DND-41 (cell line): ENCODE measurements at regions not wholly inside any gene's neighbourhood (a gene's known extent, or its start where the extent isn't known, plus 50 kb on each side); places are given as distances from the start of the nearest gene placed in this dataset.

Source experiments
- ATAC-seq: fragments of 200-7000 bp; cut with Tn5 transposase; 3 replicates; pipeline ENCODE4 v1.9.1; 2021; ENCODE audit warnings: low read depth; ENCODE audit not compliant: insufficient read depth
- DNase-seq: peaks from one replicate; pipeline ENCODE4 v3.0.0-alpha.2; 2020
- H2AFZ ChIP-seq: 2 replicates; pipeline ENCODE4 v1.6.0; 2012; ENCODE audit warnings: low read depth, low read length
- H3K27ac ChIP-seq: 2 replicates; pipeline ENCODE4 v1.5.1; 2012; ENCODE audit warnings: low read length, inconsistent platforms
- H3K27me3 ChIP-seq: fragments of 200-600 bp; sonication (generic); 2 replicates; pipeline ENCODE4 v1.6.0; 2012; ENCODE audit warnings: low read length, mild to moderate bottlenecking, inconsistent platforms; ENCODE audit not compliant: insufficient read depth, poor library complexity
- H3K36me3 ChIP-seq: 2 replicates; pipeline ENCODE4 v1.5.1; 2012; ENCODE audit warnings: low read length, inconsistent platforms; ENCODE audit not compliant: insufficient read depth
- H3K4me1 ChIP-seq: 2 replicates; pipeline ENCODE4 v1.5.1; 2012; ENCODE audit warnings: mild to moderate bottlenecking, low read length; ENCODE audit not compliant: insufficient read depth
- H3K4me2 ChIP-seq: 2 replicates; pipeline ENCODE4 v1.6.0; 2012; ENCODE audit warnings: mild to moderate bottlenecking, moderate library complexity, low read length, inconsistent platforms; ENCODE audit not compliant: insufficient read depth
- H3K4me3 ChIP-seq, 2 experiments: fragments of 200-600 bp in 1 of 2; shearing (Covaris generic) in 1 of 2; 2 replicates each; pipeline ENCODE4 v1.5.1; 2012 to 2016; ENCODE audit warnings: inconsistent platforms in 2 of 2, low read length in 2 of 2, mild to moderate bottlenecking in 2 of 2, low read depth in 1 of 2, moderate library complexity in 1 of 2
- H3K79me2 ChIP-seq: 2 replicates; pipeline ENCODE4 v1.6.0; 2012; ENCODE audit warnings: low read length, inconsistent platforms; ENCODE audit not compliant: insufficient read depth
- H3K9ac ChIP-seq: 2 replicates; pipeline ENCODE4 v1.6.0; 2012; ENCODE audit warnings: low read depth, mild to moderate bottlenecking, inconsistent platforms, low read length, moderate library complexity
- H3K9me3 ChIP-seq: 2 replicates; pipeline ENCODE4 v1.5.1; 2012; ENCODE audit warnings: low read length, moderate library complexity, mild to moderate bottlenecking, inconsistent platforms; ENCODE audit not compliant: insufficient read depth, severe bottlenecking
- H4K20me1 ChIP-seq: 2 replicates; pipeline ENCODE4 v1.6.0; 2012; ENCODE audit warnings: low read length; ENCODE audit not compliant: insufficient read depth
- EZH2 ChIP-seq: IDR thresholded peaks from 3 replicates; pipeline ENCODE4 v1.6.1; 2012; ENCODE audit warnings: borderline replicate concordance, low read depth, mild to moderate bottlenecking, moderate library complexity, low read length, inconsistent platforms; ENCODE audit not compliant: severe bottlenecking
- TF ChIP-seq, protein P1 (sequence below): IDR thresholded peaks from 2 replicates; pipeline ENCODE4 v1.5.1; 2012; ENCODE audit warnings: borderline replicate concordance, low read length, moderate library complexity, mild to moderate bottlenecking; ENCODE audit not compliant: poor library complexity, severe bottlenecking; ENCODE audit errors: extremely low read depth

DNA sequence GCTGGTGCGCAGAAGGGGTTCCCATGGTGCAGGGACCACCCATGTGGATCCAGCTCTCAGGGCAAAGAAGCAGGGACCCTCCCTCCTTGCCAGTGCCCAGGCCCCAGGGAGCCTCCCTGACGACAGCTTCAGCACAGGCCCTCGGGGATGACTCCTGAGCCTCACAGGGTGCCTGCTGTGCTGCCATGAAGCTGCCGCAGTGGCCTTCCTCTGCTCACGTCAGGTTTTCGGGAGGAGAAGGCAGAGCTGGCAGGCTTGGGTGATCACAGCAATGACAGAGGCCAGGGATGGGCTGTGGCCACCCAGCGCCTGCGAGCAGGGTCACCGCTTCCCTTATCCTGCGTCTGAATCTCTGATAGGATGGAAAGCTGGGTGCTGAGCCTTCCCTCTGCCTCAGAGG, 276.2 kb downstream of the BRD1 start:
- H3K9ac ChIP-seq = no peak overlapping the region
- H4K20me1 ChIP-seq = no peaks in the 10 kb centered on the region
- no peaks in the 10 kb centered on the region for H3K79me2 ChIP-seq
- no peak overlapping the region for H3K4me3 ChIP-seq
- no peak overlapping the region for H2AFZ ChIP-seq
- no peaks in the 10 kb centered on the region for H3K27me3 ChIP-seq
- no peak overlapping the region for H3K27ac ChIP-seq
- TF ChIP-seq, protein P1, sequence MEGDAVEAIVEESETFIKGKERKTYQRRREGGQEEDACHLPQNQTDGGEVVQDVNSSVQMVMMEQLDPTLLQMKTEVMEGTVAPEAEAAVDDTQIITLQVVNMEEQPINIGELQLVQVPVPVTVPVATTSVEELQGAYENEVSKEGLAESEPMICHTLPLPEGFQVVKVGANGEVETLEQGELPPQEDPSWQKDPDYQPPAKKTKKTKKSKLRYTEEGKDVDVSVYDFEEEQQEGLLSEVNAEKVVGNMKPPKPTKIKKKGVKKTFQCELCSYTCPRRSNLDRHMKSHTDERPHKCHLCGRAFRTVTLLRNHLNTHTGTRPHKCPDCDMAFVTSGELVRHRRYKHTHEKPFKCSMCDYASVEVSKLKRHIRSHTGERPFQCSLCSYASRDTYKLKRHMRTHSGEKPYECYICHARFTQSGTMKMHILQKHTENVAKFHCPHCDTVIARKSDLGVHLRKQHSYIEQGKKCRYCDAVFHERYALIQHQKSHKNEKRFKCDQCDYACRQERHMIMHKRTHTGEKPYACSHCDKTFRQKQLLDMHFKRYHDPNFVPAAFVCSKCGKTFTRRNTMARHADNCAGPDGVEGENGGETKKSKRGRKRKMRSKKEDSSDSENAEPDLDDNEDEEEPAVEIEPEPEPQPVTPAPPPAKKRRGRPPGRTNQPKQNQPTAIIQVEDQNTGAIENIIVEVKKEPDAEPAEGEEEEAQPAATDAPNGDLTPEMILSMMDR = no peak
- no peak for TF ChIP-seq EZH2
- no peaks in the 10 kb centered on the region for H3K9me3 ChIP-seq
- DNase-seq (no peak), ATAC-seq (no peak)
- H3K4me2 ChIP-seq = no peak overlapping the region
- H3K36me3 ChIP-seq = no peaks in the 10 kb centered on the region
- H3K4me1 ChIP-seq = no peaks in the 10 kb centered on the region

DNA sequence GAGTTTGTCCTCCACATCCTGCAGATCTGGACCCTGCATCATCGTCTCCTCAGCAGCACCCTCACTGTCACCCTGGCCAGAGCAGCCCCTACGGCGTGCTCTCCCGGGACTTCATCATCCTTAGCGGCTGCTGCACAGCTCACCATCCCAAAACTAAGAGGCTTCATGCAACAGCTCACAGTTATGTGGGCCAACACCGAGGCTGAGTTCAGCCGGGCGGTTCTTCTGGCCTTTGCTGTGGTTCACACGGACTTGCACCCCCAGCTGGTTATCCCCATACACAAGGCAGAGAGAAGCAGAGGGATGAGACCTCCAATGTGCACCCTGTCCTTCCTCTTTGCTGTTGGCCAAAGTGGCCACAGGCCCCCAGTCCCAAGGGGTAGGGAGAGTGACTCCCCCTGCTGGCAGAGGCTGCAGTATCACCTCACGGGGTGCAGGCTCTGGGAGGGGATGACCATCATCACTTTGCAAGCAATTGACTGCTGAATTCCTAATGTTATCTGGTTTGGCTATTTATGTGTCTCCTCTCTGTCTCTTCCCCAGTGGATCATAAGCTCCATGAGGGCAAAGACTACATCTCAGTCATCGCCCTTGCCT, 276.8 kb downstream of the BRD1 start:
- Histone ChIP-seq H3K4me3 (no peak overlapping the region), H3K27ac (no peak overlapping the region), H3K4me2 (no peak overlapping the region), H3K9ac (no peak overlapping the region), H4K20me1 (no peaks in the 10 kb centered on the region), H3K27me3 (no peaks in the 10 kb centered on the region), H3K36me3 (no peaks in the 10 kb centered on the region), H3K79me2 (no peaks in the 10 kb centered on the region), H3K4me1 (no peaks in the 10 kb centered on the region), H2AFZ (no peak overlapping the region), H3K9me3 (no peaks in the 10 kb centered on the region)
- no peak for TF ChIP-seq EZH2
- TF ChIP-seq, protein P1 = peak; percentile 17
- no peak for ATAC-seq
- no peak for DNase-seq

DNA sequence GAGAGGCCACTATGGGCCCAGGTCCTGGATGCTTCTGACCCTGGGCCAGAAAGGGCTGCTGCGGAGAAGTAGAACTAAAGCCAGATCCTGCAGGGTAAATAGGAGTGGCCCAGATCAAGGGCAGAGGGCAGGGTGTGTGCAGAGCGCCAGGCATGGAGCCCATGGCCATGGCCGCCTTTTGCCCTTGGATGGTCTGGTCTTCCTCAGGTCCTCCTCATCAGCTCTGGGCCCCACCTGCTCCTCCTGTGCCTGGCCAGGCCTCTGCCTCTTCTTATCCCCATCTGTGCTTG, 277.6 kb downstream of the BRD1 start:
- H3K4me1 ChIP-seq = no peaks in the 10 kb centered on the region
- H3K79me2 ChIP-seq = no peaks in the 10 kb centered on the region
- no peak overlapping the region for H3K4me3 ChIP-seq
- H3K9me3 ChIP-seq = no peaks in the 10 kb centered on the region
- no peak for TF ChIP-seq EZH2
- TF ChIP-seq, protein P1 = no peak
- H3K36me3 ChIP-seq = no peaks in the 10 kb centered on the region
- no peaks in the 10 kb centered on the region for H4K20me1 ChIP-seq
- ATAC-seq (no peak), DNase-seq (no peak)
- no peaks in the 10 kb centered on the region for H3K27me3 ChIP-seq
- H3K9ac ChIP-seq = no peak overlapping the region
- H3K27ac ChIP-seq = no peak overlapping the region
- H3K4me2 ChIP-seq = no peak overlapping the region
- no peak overlapping the region for H2AFZ ChIP-seq
